ENCODE measurements at regions not wholly inside any gene's neighbourhood (a gene's known extent, or its start where the extent isn't known, plus 50 kb on each side); places are given as distances from the start of the nearest gene placed in this dataset.
"Not testable (repeated sequence)": the region's sequence is repeated elsewhere in the genome, so short reads cannot be mapped to it uniquely, and the experiment has no call there.

- Histone ChIP-seq H3K27me3 (ENCODE audit: insufficient read depth, low read length) (no peaks in the 10 kb centered on the region), H3K4me3 (ENCODE audit: insufficient read depth, low read depth, low read length) (no peak overlapping the region), H3K9me3 (ENCODE audit: insufficient read depth, low read depth, low read length) (no peaks in the 10 kb centered on the region), H3K4me1 (ENCODE audit: insufficient read depth, low read length) (no peaks in the 10 kb centered on the region), H3K9ac (ENCODE audit: low read length) (no peak overlapping the region), H2AFZ (ENCODE audit: low read depth, low read length) (no peak overlapping the region), H4K20me1 (ENCODE audit: insufficient read depth, low read length) (no peaks in the 10 kb centered on the region), H3K4me2 (ENCODE audit: low read length) (no peak overlapping the region), H3K27ac (ENCODE audit: low read depth, low read length) (no peak overlapping the region), H3K36me3 (ENCODE audit: insufficient read depth, low read length) (no peaks in the 10 kb centered on the region), H3K79me2 (ENCODE audit: insufficient read depth, low read length) (no peaks in the 10 kb centered on the region)
- FAIRE-seq (no peak), DNase-seq (ENCODE audit: low read depth) (no peak)
- Mint-ChIP-seq H3K4me1 (ENCODE audit: low read depth, unreplicated experiment) (no peaks in the 10 kb centered on the region), H3K27ac (ENCODE audit: unreplicated experiment) (no peak overlapping the region), H3K9me3 (ENCODE audit: unreplicated experiment) (no peaks in the 10 kb centered on the region), H3K4me3 (ENCODE audit: unreplicated experiment) (no peak overlapping the region), H3K27me3 (ENCODE audit: low read depth, unreplicated experiment) (no peaks in the 10 kb centered on the region), H3K36me3 (ENCODE audit: low read depth, unreplicated experiment) (no peaks in the 10 kb centered on the region)
- no peak for TF ChIP-seq CTCF (IDR thresholded peaks at IDR 0.05; ENCODE audit: insufficient read depth, low read depth, low read length)
These were observed 764.5 kb downstream of the TMTC2 start for GRCh38 chr12:83451189-83451588.

GRCh38 chr12:83434600-83434999 lies 747.9 kb downstream of the TMTC2 start:
- H3K4me3 Mint-ChIP-seq (ENCODE audit: unreplicated experiment), result no peak overlapping the region
- H3K79me2 ChIP-seq (ENCODE audit: insufficient read depth, low read length), result no peaks in the 10 kb centered on the region
- no peaks in the 10 kb centered on the region for H3K4me1 ChIP-seq (ENCODE audit: insufficient read depth, low read length)
- no peaks in the 10 kb centered on the region for H3K36me3 ChIP-seq (ENCODE audit: insufficient read depth, low read length)
- no peak overlapping the region for H3K27ac ChIP-seq (ENCODE audit: low read depth, low read length)
- no peak overlapping the region for H3K4me3 ChIP-seq (ENCODE audit: insufficient read depth, low read depth, low read length)
- no peaks in the 10 kb centered on the region for H4K20me1 ChIP-seq (ENCODE audit: insufficient read depth, low read length)
- H3K4me1 Mint-ChIP-seq (ENCODE audit: low read depth, unreplicated experiment), result no peaks in the 10 kb centered on the region
- FAIRE-seq (no peak), DNase-seq (ENCODE audit: low read depth) (no peak)
- no peak overlapping the region for H3K4me2 ChIP-seq (ENCODE audit: low read length)
- no peaks in the 10 kb centered on the region for H3K27me3 ChIP-seq (ENCODE audit: insufficient read depth, low read length)
- no peaks in the 10 kb centered on the region for H3K36me3 Mint-ChIP-seq (ENCODE audit: low read depth, unreplicated experiment)
- no peak overlapping the region for H3K27ac Mint-ChIP-seq (ENCODE audit: unreplicated experiment)
- no peak for TF ChIP-seq CTCF (IDR thresholded peaks at IDR 0.05; ENCODE audit: insufficient read depth, low read depth, low read length)
- TF ChIP-seq EZH2 (IDR thresholded peaks at IDR 0.05; ENCODE audit: insufficient read depth, low read length), result no peak
- H3K9ac ChIP-seq (ENCODE audit: low read length), result no peak overlapping the region
- H2AFZ ChIP-seq (ENCODE audit: low read depth, low read length), result no peak overlapping the region
- H3K9me3 ChIP-seq (ENCODE audit: insufficient read depth, low read depth, low read length), result no peaks in the 10 kb centered on the region
- H3K9me3 Mint-ChIP-seq (ENCODE audit: unreplicated experiment), result peaks cover 10% of the 10 kb centered on the region
- H3K27me3 Mint-ChIP-seq (ENCODE audit: low read depth, unreplicated experiment), result no peaks in the 10 kb centered on the region

- H3K36me3 ChIP-seq (ENCODE audit: insufficient read depth, low read length), result no peaks in the 10 kb centered on the region
- no peak for FAIRE-seq
- no peaks in the 10 kb centered on the region for H3K4me1 ChIP-seq (ENCODE audit: insufficient read depth, low read length)
- H3K4me3 ChIP-seq (ENCODE audit: insufficient read depth, low read depth, low read length), result no peak overlapping the region
- no peak overlapping the region for H3K9ac ChIP-seq (ENCODE audit: low read length)
- TF ChIP-seq CTCF (IDR thresholded peaks at IDR 0.05; ENCODE audit: insufficient read depth, low read depth, low read length), result no peak
- TF ChIP-seq EZH2 (IDR thresholded peaks at IDR 0.05; ENCODE audit: insufficient read depth, low read length), result no peak
- H3K27me3 Mint-ChIP-seq (ENCODE audit: low read depth, unreplicated experiment), result no peaks in the 10 kb centered on the region
- no peaks in the 10 kb centered on the region for H3K79me2 ChIP-seq (ENCODE audit: insufficient read depth, low read length)
- H3K27ac Mint-ChIP-seq (ENCODE audit: unreplicated experiment), result no peak overlapping the region
- no peaks in the 10 kb centered on the region for H3K4me1 Mint-ChIP-seq (ENCODE audit: low read depth, unreplicated experiment)
- no peaks in the 10 kb centered on the region for H3K36me3 Mint-ChIP-seq (ENCODE audit: low read depth, unreplicated experiment)
- DNase-seq (ENCODE audit: low read depth), result no peak
- no peak overlapping the region for H2AFZ ChIP-seq (ENCODE audit: low read depth, low read length)
- no peak overlapping the region for H3K4me3 Mint-ChIP-seq (ENCODE audit: unreplicated experiment)
- no peaks in the 10 kb centered on the region for H4K20me1 ChIP-seq (ENCODE audit: insufficient read depth, low read length)
- H3K27me3 ChIP-seq (ENCODE audit: insufficient read depth, low read length), result no peaks in the 10 kb centered on the region
- H3K9me3 ChIP-seq (ENCODE audit: insufficient read depth, low read depth, low read length), result no peaks in the 10 kb centered on the region
- H3K27ac ChIP-seq (ENCODE audit: low read depth, low read length), result no peak overlapping the region
- H3K4me2 ChIP-seq (ENCODE audit: low read length), result no peak overlapping the region
- peaks cover 10% of the 10 kb centered on the region for H3K9me3 Mint-ChIP-seq (ENCODE audit: unreplicated experiment)
These were observed 745.5 kb downstream of the TMTC2 start for GRCh38 chr12:83432176-83432719.

GRCh38 chr12:83427586-83428136 lies 741.0 kb downstream of the TMTC2 start:
- not testable (repeated sequence) for H3K4me2 ChIP-seq (ENCODE audit: low read length); H3K27me3 Mint-ChIP-seq (ENCODE audit: low read depth, unreplicated experiment); H3K4me1 ChIP-seq (ENCODE audit: insufficient read depth, low read length); H2AFZ ChIP-seq (ENCODE audit: low read depth, low read length); H3K27ac ChIP-seq (ENCODE audit: low read depth, low read length); FAIRE-seq; H3K4me1 Mint-ChIP-seq (ENCODE audit: low read depth, unreplicated experiment); DNase-seq (ENCODE audit: low read depth); H3K9me3 Mint-ChIP-seq (ENCODE audit: unreplicated experiment); H3K9me3 ChIP-seq (ENCODE audit: insufficient read depth, low read depth, low read length); H3K27me3 ChIP-seq (ENCODE audit: insufficient read depth, low read length); H4K20me1 ChIP-seq (ENCODE audit: insufficient read depth, low read length); H3K36me3 ChIP-seq (ENCODE audit: insufficient read depth, low read length); H3K27ac Mint-ChIP-seq (ENCODE audit: unreplicated experiment); H3K4me3 ChIP-seq (ENCODE audit: insufficient read depth, low read depth, low read length); H3K4me3 Mint-ChIP-seq (ENCODE audit: unreplicated experiment); H3K9ac ChIP-seq (ENCODE audit: low read length); H3K79me2 ChIP-seq (ENCODE audit: insufficient read depth, low read length); H3K36me3 Mint-ChIP-seq (ENCODE audit: low read depth, unreplicated experiment)

All from astrocyte (in vitro differentiated cells and primary cell).